IPS-18a (cell line): ENCODE measurements at regions not wholly inside any gene's neighbourhood (a gene's known extent, or its start where the extent isn't known, plus 50 kb on each side); places are given as distances from the start of the nearest gene placed in this dataset.

ENCODE experiments used
- H3K27ac ChIP-seq: one replicate; pipeline ENCODE4 v1.5.1; 2013; ENCODE audit warnings: low read length
- H3K27me3 ChIP-seq: one replicate; pipeline ENCODE4 v1.6.1; 2013; ENCODE audit warnings: mild to moderate bottlenecking, low read length; ENCODE audit not compliant: control insufficient read depth, insufficient read depth
- H3K36me3 ChIP-seq: one replicate; pipeline ENCODE4 v1.6.1; 2013; ENCODE audit warnings: low read depth, low read length; ENCODE audit not compliant: control insufficient read depth
- H3K4me1 ChIP-seq: one replicate; pipeline ENCODE4 v1.6.1; 2013; ENCODE audit warnings: low read depth, low read length; ENCODE audit not compliant: control insufficient read depth
- H3K4me3 ChIP-seq: one replicate; pipeline ENCODE4 v1.5.1; 2013; ENCODE audit warnings: low read length
- H3K9ac ChIP-seq: one replicate; pipeline ENCODE4 v1.6.1; 2013; ENCODE audit warnings: mild to moderate bottlenecking, low read length, moderate library complexity
- H3K9me3 ChIP-seq: one replicate; pipeline ENCODE4 v1.6.1; 2013; ENCODE audit warnings: low read depth, low read length; ENCODE audit not compliant: control insufficient read depth

DNA sequence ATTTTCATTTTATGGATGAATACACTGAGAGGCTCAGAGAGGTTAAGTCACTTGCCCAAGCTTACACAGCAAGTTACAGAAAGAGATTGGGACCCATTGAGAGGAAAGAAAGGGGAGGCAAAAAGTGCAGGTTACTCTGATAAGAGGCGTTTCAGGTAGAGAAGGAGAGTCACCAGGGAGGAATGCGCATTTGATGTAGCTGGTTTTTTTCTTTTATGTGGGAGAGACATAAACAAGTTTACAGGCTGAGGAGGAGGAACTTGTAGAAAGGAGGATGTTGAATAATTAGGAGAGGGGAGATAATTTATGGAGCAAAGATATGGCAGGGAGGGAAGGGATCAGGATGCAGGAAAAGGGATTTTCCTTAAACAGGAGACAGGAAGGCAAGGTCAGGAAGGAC is 297.0 kb downstream of the PCNX1 start:
- Histone ChIP-seq H3K27ac (no peak overlapping the region), H3K36me3 (no peaks in the 10 kb centered on the region), H3K9me3 (no peaks in the 10 kb centered on the region), H3K4me3 (no peak overlapping the region), H3K27me3 (no peaks in the 10 kb centered on the region), H3K4me1 (peaks cover 8% of the 10 kb centered on the region), H3K9ac (no peak overlapping the region)

DNA sequence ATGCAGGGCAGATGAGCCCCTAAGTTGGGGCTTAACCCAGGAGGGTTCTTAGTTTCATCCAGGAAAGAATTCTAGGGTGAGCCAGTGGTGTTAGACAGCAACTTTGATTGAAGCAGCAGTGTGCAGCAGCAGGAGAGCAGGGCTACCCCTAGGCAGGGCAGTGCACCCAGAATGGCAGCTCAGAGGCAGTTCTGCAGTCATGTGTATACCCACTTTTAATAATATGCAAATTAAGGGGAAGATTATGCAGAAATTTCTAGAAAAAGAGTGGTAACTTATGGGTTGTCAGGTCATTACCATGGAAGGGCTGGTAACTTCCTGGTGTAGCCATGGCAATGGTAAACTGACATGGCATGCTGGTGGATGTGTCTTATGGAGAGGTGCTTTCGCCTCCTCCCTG is 297.5 kb downstream of the PCNX1 start:
- Histone ChIP-seq H3K4me3 (no peak overlapping the region), H3K4me1 (peaks cover 8% of the 10 kb centered on the region), H3K9me3 (no peaks in the 10 kb centered on the region), H3K27me3 (no peaks in the 10 kb centered on the region), H3K9ac (no peak overlapping the region), H3K27ac (no peak overlapping the region), H3K36me3 (no peaks in the 10 kb centered on the region)

DNA sequence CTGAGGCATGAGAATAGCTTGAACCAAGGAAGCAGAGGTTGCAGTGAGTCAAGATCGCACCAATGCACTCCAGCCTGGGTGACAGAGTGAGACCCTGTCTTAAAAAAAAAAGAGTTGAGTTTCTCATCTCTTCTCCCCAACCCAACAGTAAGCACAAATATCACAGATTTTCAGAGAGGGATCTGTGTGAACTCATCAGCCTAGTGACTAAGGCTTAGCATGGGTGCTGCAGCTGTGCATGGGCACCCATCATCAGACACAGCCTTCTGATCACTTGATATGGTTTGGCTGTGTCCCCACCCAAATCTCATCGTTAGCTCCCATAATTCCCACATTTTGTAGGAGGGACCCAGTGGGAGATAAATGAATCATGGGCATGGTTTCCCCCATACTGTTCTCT is 298.9 kb downstream of the PCNX1 start:
- no peak overlapping the region for H3K4me3 ChIP-seq
- no peaks in the 10 kb centered on the region for H3K9me3 ChIP-seq
- no peak overlapping the region for H3K27ac ChIP-seq
- peaks cover 8% of the 10 kb centered on the region for H3K4me1 ChIP-seq
- no peak overlapping the region for H3K9ac ChIP-seq
- H3K36me3 ChIP-seq: no peaks in the 10 kb centered on the region
- H3K27me3 ChIP-seq: no peaks in the 10 kb centered on the region

DNA sequence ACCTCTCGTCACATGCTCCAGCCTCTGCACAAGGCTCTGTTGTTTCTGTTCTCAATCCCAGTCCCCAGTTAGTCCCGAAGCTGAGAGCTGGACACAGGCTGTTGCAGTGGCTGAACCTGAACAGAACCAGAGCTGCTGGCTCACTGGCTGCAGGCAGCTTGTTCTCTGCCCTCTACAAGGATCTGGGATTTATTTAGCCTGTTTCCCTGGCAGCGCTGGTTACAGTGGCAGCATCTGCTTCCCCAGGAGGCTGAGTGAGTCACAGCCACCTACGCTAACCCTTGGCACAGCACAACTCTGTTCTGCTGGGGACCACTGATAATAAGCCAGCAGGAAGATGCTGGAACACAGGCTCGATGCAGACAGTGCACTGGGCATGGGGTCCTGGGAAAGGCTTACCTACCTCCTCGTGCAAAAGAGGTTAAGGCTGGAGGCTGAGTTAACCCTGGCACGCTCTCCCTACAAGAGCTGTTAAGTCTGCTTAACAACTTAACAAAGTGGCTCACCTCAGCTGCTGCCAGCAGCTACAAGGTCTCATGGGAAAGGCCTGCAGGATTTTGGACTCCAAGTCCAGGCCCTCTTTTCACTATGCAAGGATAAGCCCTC is 299.6 kb downstream of the PCNX1 start:
- no peak overlapping the region for H3K4me3 ChIP-seq
- no peaks in the 10 kb centered on the region for H3K36me3 ChIP-seq
- no peaks in the 10 kb centered on the region for H3K9me3 ChIP-seq
- H3K27me3 ChIP-seq: no peaks in the 10 kb centered on the region
- peaks cover 8% of the 10 kb centered on the region for H3K4me1 ChIP-seq
- no peak overlapping the region for H3K9ac ChIP-seq
- H3K27ac ChIP-seq: no peak overlapping the region

DNA sequence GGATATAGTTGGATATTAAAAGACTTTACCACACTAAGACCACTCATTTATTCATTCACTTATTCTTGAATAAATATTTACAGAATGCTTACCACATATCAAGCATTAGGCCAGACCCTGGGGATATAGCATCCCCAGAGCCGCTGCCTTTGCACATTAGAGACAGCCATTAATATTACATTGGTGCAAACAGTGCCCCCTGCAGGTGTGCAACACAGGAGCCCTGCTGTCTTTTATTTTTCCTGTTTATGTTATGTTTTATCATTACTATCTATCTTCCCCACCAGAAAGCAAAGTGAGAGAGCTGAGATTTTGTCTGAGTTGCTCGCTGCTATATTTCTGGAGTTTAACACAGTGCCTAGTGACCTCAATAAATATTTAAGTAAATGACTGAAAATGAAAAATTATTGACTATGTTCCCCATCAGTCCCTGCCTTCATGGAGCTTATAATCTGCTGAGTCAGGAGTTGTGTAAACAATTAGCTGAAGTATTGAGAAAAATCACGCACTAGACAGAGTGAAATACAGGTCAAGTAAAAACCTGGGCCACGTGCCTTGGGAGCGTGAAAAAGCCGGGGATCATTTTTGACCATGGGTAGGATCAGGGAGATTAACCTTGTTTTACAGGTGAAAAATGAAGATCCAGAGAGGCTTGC is 301.6 kb downstream of the PCNX1 start:
- H3K9ac ChIP-seq: no peak overlapping the region
- H3K4me1 ChIP-seq: peaks cover 13% of the 10 kb centered on the region
- H3K4me3 ChIP-seq: no peak overlapping the region
- no peak overlapping the region for H3K27ac ChIP-seq
- H3K36me3 ChIP-seq: no peaks in the 10 kb centered on the region
- H3K9me3 ChIP-seq: no peaks in the 10 kb centered on the region
- no peaks in the 10 kb centered on the region for H3K27me3 ChIP-seq

DNA sequence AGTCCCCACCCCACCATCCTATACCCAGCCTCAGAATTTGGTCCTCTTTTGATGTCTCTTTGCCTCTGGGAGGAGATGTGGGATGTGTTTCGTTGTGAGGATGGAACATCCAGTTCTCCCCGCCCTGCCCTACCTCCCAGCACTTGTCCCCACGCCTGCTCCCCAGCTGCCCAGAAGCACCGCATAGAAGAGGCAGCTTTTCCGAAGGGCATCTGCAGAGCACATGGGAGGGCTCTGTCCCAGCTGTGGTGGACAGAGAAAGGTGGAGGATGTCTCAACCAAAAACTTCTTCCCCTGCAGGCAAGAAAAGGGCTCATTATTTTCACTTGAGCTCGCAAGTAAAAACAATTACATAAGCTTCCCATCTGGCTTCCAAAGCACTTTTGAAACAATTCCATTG is 302.6 kb downstream of the PCNX1 start:
- peaks cover 13% of the 10 kb centered on the region for H3K4me1 ChIP-seq
- no peak overlapping the region for H3K27ac ChIP-seq
- no peak overlapping the region for H3K9ac ChIP-seq
- H3K4me3 ChIP-seq: no peak overlapping the region
- H3K9me3 ChIP-seq: no peaks in the 10 kb centered on the region
- no peaks in the 10 kb centered on the region for H3K36me3 ChIP-seq
- H3K27me3 ChIP-seq: no peaks in the 10 kb centered on the region

DNA sequence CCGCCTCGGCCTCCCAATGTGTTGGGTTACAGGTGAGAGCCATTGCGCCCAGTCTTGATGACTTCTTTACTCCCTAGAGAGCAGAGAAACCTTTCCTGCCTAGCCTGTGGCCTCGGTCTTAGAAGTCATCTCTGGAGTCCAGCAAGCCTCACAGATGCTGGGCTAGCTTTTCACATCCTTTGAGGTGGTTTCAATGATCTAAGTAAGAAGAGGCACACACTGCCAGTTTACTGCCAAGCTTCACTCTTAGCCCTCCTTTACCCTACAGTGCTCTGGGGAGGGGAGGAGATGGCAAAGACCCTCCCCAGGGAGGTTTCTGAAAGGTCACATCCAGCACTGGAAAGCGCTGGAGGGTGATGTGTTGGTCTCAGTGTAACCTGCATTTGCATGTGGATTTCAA is 304.8 kb downstream of the PCNX1 start:
- Histone ChIP-seq H3K27ac (no peak overlapping the region), H3K9me3 (no peaks in the 10 kb centered on the region), H3K4me3 (no peak overlapping the region), H3K27me3 (no peaks in the 10 kb centered on the region), H3K36me3 (no peaks in the 10 kb centered on the region), H3K4me1 (peaks cover 13% of the 10 kb centered on the region), H3K9ac (no peak overlapping the region)

DNA sequence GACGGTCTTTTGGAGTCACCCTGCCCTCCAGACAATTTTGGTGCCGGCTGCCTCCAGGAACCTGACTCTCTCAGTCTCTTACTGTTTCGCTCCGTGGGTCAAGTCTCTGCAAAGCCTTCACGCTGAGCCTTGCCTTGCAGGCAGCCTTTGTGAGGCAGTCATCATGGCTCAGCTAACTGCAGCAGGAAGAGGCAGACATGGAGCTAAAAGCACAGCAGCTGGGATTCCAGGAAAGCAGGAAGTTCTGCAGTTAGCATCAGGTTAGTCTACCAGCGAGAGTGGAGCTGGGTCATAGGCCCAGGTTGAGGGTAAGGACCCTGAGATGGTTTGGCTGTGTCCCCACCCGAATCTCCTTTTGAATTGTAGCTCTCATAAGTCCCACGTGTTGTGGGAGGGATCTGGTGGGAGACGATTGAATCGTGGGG is 305.4 kb downstream of the PCNX1 start:
- Histone ChIP-seq H3K36me3 (no peaks in the 10 kb centered on the region), H3K27me3 (no peaks in the 10 kb centered on the region), H3K4me1 (peaks cover 13% of the 10 kb centered on the region), H3K9me3 (no peaks in the 10 kb centered on the region), H3K9ac (no peak overlapping the region), H3K4me3 (no peak overlapping the region), H3K27ac (no peak overlapping the region)

DNA sequence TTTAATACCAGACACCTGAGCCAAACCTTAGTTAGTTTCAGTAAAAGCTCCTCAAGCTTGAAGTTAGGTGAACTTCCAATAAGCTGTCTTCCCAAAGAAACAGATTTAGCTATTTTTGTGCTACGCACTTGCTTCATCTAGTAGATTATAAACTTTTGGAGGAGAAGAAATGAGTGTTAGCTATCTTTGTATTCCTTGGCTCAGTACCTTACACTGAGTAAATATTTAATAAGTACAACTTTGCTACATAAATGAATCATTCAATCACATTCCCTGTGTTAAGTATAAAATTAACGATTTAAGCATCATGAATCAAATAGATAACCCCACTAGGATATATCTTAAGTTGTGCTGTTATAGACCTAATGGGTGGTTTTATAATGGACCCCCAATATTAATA is 307.0 kb downstream of the PCNX1 start:
- H3K9ac ChIP-seq: no peak overlapping the region
- H3K27me3 ChIP-seq: no peaks in the 10 kb centered on the region
- H3K27ac ChIP-seq: no peak overlapping the region
- peaks cover 6% of the 10 kb centered on the region for H3K4me1 ChIP-seq
- no peak overlapping the region for H3K4me3 ChIP-seq
- no peaks in the 10 kb centered on the region for H3K36me3 ChIP-seq
- no peaks in the 10 kb centered on the region for H3K9me3 ChIP-seq

DNA sequence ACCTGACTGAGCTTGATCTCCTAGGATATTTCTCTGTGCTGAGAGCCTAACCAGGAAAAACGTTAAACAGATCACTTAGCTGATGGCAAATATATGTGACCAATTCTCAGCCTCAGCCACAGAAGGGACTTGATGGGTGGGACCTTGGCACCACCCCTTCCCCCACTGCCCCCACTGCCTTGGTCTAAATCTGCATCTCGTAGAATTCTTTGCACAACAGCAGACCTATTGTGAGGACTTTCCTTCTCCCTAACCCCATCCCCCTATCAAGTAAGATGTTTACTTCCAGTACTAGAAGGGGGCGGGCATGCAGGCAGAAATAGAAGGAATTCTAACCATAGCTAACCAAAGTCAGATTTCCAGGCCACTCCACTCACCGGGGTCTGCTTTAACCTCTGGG is 313.2 kb downstream of the PCNX1 start:
- H3K27ac ChIP-seq: no peak overlapping the region
- no peaks in the 10 kb centered on the region for H3K27me3 ChIP-seq
- no peaks in the 10 kb centered on the region for H3K36me3 ChIP-seq
- peaks cover 5% of the 10 kb centered on the region for H3K4me1 ChIP-seq
- H3K4me3 ChIP-seq: no peak overlapping the region
- H3K9me3 ChIP-seq: no peaks in the 10 kb centered on the region
- H3K9ac ChIP-seq: no peak overlapping the region

DNA sequence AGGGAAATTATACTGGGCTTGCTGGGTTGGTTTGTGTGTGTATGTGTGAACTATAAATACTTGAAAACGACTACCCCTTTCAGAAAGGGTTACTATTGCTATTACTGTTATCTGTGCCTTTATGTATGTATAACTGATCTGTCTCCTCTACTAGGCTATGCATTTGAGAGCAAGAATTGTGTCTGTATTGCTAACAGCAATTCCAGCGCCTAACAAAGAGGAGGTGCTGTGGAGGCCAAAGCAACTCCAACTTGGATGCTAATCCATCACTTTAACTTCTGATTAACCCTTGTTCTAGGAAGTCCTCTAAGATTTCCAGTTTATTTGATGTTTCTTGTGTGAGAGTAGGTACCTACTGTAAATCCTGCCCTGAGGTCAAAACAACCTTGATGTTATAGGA is 313.9 kb downstream of the PCNX1 start:
- Histone ChIP-seq H3K9ac (no peak overlapping the region), H3K9me3 (no peaks in the 10 kb centered on the region), H3K4me3 (no peak overlapping the region), H3K27me3 (no peaks in the 10 kb centered on the region), H3K4me1 (peaks cover 5% of the 10 kb centered on the region), H3K27ac (no peak overlapping the region), H3K36me3 (no peaks in the 10 kb centered on the region)

DNA sequence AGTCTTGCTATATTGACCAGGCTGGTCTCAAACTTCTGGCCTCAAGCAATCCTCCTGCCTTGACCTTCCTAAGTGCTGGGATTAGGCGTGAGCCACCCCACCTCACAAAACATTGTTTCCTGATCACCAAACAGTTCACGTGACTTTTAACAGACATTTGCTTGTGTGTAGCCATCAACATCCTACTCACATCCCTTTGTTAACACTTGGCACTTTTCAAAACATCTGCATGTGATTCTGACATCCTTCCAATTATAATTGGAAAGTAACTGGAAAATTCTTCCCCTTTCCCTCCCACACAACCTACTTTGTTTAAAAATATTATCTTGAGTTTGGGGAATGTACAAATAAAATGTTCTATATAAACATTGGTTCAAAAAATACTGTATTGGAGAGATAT is 317.9 kb downstream of the PCNX1 start:
- no peak overlapping the region for H3K9ac ChIP-seq
- no peaks in the 10 kb centered on the region for H3K36me3 ChIP-seq
- no peaks in the 10 kb centered on the region for H3K27me3 ChIP-seq
- peaks cover 5% of the 10 kb centered on the region for H3K4me1 ChIP-seq
- H3K27ac ChIP-seq: no peak overlapping the region
- no peaks in the 10 kb centered on the region for H3K9me3 ChIP-seq
- H3K4me3 ChIP-seq: no peak overlapping the region
